CD4-positive, alpha-beta T cell treated with Interleukin-12 subunit alpha and Interleukin-12 subunit beta, for 1 hour (primary cell): ENCODE measurements at regions not wholly inside any gene's neighbourhood (a gene's known extent, or its start where the extent isn't known, plus 50 kb on each side); places are given as distances from the start of the nearest gene placed in this dataset.
"Not testable (repeated sequence)": the region's sequence is repeated elsewhere in the genome, so short reads cannot be mapped to it uniquely, and the experiment has no call there.

Source experiments
- DNase-seq: peaks from one replicate; pipeline ENCODE4 v3.0.0-alpha.2; 2020

DNA sequence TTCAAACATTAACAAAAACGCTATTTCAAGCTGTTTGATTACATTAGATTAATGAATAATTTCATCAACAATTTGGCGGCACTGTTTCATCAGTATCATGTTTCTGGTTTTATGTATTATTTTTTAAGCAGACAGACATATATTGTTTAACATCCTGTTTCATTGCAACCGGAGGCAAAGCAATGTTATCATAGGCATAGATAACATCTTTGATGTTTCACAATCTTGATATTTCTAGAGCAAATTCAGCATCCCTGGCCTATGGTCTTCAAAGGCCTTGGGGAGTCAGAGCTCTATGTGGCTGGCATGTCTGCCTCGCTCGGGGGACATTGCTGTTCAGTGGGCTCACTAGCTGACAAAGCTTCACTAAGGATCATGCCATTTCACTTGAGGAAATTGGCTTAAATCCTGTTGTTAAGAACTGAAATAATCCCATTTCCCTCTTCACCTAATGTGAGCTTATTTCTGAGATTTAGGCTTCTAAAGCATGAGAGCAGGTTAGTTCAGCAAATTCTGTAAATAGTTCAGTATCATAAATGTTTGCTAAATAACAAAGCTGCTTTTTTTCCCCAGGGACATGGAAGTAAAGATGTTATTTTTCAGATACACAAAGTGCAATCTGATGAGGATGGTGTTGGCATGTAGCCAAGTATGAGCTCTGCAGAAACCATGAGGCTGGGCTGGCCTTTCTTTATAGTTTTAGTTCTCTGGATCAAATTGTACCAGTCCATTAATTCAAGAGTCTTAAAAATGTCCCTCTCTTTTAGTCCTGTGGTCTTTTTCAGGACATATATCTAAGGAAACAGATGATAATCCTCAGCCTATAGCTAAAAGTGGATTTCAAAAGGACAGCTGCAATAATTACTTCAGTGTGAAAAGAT, 941.4 kb downstream of the PLOD2 start:
- no peak for DNase-seq

DNA sequence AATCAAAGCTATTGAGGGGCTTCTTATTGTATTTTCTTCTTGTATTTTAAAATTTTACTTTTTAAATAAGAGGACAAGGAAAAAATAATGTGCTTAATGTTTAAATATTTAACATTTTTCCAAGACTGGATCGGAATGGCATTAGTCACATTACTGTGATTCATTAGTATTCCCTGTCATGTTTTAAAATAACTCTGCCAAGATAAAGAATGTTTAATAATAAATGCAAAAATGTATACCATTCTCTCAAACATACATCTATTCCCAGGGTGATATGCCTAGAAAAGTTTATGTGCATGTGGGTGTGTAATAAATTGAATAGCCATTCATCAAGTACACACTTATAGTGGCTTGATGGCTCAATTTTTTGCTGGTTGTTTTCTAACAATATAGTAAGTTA, 936.1 kb downstream of the PLOD2 start:
- DNase-seq, result no peak

DNA sequence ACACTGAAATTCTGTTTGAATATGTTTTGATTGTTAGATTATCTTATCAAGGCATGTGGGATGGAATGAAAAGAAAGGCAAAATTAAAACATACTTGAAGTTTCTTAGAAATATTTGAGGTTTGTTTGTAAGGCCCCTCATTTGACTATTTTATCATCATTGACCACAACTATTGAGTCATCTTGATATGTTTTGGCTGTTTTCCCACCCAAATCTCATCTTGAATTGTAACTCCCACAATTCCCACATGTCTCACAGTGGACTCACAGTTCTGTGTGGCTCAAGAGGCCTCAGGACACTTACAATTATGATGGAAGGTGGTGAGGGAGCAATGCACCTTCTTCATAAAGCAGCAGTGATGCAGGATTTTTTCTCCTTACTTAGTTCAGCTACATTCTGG, 917.1 kb downstream of the PLOD2 start:
- no peak for DNase-seq

DNA sequence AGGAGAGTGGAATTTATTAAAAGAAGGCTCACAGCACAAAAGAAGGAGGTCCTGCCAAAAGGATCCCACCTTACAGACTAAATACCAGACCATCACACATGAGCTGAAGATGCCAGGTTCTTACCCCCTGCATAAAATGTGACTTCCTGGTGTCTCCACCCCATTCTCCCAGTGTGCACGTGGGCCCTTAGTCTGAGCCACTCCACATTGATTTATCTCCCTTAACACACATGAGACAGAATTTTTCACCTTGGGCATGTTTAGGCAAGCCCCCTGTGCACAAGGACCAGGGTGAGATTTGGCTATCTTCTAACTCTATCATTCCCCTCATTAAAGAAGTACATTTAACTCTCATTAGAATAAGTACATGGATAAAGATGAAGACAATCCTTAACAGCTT, 916.7 kb downstream of the PLOD2 start:
- DNase-seq, result no peak

DNA sequence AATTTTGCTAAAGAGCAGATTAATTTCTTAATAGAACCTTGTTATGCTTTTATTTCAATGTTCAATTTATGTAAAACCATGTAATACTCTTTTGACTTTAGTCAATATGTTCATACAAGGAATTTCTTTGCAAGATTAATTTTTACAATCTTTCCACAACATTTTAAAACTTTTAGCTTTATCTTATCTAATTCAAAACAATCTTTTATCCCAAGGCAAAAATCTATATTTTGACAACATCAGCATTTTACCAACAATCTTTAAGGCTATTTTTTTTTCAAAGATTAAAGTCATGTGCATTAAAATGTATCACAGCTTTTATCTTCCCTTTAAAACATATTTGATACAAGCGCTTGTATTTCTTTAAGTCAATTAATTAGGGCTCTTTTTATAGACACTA, 914.7 kb downstream of the PLOD2 start:
- no peak for DNase-seq

DNA sequence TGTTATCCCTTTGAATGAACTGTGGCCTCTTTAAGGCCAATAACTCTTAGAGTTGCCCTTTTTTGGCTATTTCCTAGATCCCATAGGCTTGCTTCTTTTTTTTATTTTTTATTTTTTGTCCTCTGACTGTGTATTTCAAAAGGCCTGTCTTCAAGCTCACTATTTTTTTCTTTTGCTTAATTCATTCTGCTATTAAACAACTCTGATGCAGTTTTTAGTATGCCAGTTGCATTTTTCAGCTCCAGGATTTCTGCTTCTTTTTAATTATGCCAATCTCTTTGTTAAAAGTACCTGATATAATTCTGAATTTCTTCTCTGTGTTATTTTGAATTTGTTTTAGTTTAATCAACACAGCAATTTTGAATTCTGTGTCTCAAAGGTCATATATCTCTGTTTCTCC, 912.1 kb downstream of the PLOD2 start:
- no peak for DNase-seq

DNA sequence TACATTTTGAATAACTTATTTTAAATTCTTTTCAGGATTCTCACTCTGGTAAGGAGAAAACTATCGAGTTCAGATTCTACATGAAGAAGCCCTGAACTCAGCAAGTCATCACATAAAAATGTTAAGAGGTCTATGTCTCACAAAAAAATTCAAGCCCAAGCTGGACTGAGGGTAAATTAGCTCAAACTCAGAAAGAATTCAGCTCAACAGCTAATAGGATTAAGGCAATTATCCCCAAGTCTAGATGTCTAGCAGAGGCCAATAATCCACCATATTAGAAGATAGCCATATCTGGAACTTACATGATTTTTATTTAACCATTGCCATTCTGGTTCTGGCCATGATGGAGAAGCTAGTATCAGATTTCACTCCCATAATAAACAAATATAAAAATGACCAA, 909.7 kb downstream of the PLOD2 start:
- no peak for DNase-seq

DNA sequence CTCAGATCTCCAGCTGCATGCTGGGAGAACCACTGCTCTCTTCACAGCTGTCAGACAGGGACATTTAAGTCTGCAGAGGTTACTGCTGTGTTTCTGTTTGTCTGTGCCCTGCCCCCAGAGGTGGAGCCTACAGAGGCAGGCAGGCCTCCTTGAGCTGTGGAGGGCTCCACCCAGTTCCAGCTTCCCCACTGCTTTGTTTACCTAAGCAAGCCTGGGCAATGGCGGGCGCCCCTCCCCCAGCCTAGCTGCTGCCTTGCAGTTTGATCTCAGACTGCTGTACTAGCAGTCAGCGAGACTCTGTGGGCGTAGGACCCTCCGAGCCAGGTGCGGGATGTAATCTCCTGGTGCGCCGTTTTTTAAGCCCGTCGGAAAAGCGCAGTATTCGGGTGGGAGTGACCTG, 903.0 kb downstream of the PLOD2 start:
- not testable (repeated sequence) for DNase-seq

DNA sequence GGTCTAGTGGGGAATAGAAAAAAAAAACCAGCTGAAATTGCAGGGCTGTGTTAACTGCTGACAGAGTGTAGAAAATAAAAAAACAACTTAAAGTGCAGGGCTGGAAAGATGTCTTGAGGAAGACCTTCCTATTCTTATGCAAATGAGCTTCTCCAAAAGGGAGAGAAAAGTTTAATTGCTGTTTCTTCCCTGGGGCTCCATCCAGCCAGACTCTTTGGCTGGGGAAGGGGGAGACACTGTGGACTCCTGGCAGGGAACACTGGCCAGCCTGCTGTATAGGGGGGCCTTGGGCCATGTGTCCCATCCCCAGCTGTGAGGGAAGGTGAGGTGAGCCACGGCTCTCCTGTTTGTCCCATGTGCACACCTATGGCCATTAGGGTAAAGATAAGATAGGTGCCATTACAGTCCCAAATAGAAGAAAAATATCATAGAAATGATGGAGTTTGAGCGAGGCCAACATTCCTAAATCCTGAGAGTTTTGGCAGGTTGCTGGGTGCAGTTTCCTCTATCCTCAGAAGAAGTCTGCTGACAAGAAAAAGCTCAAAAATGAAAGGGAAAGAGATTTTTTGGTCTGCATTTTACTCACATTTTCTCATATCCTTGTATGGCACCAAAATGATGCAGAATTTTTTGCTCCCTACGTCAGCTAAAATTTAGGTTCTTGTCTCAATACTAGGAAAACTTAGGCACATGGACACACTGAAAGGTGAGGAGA, 901.7 kb downstream of the PLOD2 start:
- no peak for DNase-seq

DNA sequence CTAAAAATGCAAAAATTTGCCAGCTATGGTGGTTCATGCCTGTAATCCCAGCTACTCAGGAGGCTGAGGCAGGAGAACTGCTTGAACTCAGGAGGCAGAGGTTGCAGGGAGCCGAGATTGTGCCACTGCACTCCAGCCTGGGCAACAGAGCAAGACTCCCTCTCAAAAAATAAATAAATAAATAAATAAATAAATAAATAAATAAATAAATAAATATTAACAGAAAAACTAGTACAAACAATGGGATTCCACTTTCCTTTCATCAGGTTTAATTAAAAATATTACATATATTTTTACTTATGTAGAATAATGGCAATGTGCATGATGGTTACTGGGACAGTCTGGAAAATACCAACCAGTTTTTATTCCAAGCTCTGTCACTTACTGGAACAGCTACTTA, 897.5 kb downstream of the PLOD2 start:
- DNase-seq, result not testable (repeated sequence)

DNA sequence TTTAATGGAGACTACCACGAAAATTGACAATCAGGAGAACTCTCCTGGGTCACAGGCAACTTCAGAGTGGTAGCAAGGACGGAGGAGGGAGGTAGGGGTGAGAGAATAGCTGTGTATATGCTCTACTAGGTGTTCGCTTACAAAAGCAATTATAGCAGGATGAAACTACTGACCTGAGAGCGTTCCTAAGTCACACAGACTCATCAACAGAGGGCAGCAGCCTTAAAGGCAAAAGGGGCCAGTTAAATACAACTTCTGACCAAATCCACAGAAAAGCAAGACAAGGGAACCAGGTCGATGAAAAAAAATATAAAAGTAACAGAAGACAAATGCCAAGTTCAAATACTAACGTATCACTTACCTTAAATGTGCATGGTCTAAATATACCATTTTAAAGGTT, 894.6 kb downstream of the PLOD2 start:
- DNase-seq, result no peak

DNA sequence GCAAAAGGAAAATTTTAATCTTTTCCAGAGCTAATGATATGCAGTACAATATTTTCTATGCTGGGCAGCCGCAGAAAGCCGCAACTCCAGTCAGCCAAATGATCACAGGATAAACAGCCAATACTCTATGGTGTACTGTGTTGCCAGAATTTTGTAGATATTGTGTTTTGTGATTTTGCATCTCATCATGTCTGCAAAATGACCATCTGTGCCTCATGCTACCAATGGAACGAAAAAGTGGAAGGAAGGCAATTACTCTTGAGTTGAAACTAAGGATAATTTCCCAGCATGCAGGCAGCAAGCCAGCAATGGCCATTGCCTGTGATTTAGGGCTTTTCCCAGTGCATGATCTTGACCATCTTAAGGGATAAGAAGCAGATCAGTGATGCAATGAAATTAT, 891.9 kb downstream of the PLOD2 start:
- no peak for DNase-seq

DNA sequence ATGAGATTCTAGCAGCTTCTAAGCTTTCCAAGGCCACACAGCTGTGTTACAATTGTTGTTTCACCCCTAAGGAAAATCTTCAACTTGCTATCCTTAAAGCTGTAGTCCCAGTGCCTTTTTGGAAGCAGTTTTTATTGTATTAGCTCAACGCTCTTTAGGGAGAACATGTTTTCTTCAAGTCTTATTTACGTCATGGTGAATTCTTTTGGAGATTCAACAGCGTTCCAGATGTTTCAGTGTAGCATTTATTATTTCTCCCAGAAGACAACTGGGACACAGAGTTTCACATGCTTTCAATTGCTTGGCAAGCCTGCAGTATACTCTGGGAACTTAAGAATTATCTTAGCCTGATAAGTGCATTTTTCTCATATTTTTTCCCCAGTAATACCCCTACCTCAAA, 888.3 kb downstream of the PLOD2 start:
- no peak for DNase-seq

DNA sequence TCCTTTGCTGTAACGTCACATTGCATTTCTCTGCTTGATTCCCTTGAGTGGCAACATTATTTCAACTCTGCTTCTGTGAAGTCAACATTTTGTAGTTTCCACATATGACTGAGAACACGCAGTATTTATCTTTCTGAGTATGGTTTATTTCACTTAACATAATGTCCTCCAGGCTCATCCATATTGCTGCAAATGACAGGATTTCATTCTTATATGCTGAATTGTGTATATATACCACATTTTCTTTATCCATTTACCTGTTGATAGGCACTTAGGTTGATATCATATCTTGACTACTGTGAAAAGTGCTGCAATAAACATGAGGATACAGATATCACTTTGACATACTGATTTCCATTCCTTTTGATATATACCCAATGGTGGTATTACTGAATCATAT, 878.5 kb downstream of the PLOD2 start:
- DNase-seq, result no peak

DNA sequence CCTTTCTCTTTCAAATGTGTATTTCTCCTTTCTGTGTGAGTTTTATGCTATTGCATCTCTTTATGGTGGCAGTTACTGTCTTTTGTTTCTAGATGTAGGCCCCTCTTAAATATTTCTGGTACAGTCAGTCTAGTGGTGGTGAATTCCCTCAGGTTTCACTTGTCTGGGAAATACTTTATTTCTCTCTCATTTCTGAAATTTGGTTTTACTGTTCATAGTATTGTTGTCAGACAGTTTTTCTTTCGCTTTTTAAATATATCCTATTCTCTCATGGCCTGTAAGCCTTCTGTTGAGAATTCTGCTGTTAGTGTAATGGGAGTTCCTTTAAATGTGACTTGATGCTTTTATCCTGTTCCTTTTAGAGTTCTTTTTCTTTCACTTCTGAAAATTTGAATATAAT, 874.0 kb downstream of the PLOD2 start:
- DNase-seq, result no peak

DNA sequence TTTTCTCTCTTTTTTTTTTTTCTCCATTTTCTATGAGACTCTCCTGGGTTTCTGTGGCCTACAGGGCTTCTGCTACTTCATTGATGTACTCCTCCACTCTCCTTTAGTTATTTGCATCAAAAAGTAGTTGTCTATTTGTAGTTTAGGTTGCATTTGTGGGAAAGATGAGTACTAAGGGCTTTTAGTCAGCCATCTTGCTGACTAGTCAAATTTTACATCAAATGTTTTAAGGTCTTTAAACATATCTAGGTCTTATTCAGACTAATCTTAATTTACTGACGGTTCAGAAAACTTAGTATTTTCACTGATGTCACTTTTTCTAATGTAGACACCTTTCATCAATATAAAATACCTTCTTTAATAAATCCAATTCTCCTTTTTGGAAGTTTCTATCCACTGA, 871.0 kb downstream of the PLOD2 start:
- no peak for DNase-seq

DNA sequence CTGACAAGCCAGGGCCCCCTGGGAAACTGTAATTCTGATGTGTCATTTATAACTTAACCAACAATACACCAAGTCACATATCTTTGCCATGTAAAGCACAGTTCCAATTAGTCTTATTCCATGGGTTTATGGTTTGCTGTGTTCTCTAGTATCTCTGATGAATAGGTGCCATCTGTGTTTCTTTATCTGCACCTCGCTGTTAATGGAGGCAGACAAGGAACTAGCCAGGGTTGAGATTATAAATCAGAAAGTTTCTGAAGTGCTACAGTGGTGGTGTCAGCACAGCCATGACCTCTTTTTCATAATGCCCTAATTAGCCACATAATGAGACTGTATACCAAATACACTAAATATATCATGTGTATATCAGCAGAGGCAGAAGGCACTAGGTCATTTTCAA, 866.4 kb downstream of the PLOD2 start:
- DNase-seq, result no peak

DNA sequence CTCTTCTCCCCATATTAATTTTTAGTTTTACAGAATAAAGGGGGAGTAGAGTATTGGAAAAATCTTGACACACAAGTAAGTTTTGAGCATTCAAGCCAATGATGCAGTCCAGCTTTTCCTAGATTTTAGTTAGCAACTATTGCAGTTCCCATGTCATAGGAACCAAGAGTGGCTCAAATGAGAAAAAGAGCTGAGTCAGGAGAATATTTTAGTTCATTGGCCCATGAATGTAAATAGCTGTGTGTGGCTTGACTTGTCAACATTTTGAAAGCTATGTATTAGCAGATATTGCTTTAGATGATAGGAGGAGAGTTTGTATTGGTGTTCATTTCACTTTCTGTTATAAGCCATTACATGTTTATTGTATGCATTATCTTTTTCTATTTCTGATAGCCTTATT, 853.7 kb downstream of the PLOD2 start:
- DNase-seq, result no peak

DNA sequence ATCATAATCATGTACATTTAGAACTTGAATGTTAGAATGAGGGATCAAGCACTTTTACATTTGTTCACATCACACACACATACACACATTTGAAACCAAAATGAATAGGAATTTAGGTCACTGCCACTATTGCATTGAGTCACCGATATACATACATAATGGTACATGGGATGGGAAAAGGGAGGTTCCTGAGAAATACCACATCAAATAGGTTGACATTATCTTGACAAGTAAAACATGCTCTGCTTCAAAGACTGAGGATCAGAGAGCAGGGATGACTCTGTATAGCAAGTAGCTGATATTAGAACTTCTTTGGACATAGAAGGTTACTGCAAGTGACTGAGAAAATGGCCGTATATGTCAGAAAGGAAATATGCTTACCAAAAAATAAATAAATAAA, 847.2 kb downstream of the PLOD2 start:
- DNase-seq, result no peak

DNA sequence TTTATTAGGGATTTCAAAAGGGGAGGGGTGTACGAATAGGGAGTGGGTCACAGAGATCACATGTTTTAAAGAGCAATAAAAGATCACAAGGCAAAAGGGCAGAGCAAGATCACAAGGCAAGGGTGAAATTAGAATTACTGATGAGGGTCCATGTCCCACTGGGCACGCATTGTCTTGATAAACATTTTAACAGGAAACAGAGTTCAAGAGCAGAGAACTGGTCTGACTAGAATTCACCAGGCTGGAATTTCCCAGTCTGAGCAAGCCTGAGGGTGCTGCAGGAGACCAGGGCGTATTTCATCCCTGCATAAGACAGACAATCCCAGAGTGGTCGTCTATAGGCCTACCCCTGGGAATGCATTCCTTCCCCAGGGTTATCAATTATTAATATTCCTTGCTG, 844.7 kb downstream of the PLOD2 start:
- not testable (repeated sequence) for DNase-seq

DNA sequence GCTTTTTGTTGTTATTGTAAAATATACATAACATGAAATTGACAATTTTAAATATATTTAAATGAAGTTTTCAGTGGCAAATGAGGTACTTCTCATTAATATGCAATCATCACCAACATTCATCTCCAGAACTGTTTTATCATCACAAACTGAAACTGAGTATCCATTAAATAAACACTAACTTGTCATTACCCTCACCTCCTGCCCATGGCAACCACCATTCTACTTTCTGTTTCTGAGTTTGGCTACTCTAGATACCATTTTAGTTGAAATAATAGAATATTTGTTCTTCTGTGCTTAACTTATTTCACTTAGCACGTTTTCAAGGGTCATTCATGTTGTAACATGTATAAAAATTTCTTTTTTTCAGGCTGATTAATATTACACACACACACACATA, 834.3 kb downstream of the PLOD2 start:
- no peak for DNase-seq

DNA sequence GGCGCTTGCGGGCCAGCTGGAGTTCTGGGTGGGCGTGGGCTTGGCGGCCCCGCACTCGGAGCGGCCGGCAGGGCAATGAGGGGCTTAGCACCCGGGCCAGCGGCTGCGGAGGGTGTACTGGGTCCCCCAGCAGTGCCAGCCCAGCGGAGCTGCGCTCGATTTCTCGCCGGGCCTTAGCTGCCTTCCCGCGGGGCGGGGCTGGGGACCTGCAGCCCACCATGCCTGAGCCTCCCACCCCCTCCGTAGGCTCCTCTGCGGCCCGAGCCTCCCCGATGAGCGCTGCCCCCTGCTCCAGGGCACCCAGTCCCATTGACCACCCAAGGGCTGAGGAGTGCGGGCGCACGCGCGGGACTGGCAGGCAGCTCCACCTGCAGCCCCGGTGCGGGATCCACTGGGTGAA, 827.6 kb downstream of the PLOD2 start:
- DNase-seq, result not testable (repeated sequence)

DNA sequence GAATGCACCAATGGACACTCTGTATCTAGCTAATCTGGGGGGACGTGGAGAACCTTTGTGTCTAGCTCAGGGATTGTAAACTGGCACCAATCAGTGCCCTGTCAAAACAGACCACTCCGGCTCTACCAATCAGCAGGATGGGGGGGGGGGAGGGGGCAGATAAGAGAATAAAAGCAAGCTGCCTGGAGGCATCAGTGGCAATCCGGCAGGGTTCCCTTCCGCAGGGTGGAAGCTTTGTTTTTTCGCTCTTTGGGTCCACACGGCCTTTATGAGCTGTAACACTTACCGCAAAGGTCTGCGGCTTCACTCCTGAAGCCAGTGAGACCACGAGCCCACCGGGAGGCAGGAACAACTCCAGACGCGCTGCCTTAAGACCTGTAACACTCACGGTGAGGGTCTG, 827.1 kb downstream of the PLOD2 start:
- DNase-seq, result no peak

DNA sequence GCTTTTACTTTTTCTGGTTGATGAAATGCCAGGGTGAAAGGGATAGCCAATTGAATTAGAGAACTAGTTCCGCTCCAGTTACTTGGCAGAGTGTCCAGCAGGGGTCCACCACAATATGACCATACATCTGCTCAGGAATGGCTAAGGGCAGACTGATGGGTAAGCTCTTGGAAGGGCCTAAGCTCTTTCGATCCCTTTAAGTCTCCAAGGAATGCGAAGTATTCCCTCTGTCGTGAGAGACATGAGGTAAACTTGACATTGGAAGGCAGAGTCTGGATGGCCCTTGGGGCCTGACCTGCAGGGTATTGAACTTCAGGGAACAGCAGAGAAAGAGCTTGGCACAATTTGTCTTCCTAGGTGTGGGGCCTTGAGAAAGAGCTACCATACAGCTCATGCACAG, 805.8 kb downstream of the PLOD2 start:
- DNase-seq, result no peak

DNA sequence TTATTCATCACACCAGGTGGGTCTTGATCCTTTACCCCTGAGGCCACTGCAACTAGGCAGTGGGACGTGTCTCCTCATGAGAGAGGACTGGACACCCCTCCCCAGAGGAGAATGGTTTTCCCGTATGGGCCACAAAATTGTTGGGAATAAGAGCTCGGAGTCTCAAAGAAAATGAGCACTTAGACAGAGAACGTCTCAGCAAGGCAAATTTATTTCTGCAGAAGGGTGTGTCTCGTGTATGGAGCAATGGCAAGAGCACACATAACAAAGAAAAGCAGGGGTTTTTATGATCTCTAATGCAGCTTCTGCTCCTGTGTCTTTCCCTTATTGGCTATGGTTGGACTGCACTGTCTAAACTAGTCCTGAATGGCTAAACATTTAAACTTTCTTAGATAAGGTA, 803.5 kb downstream of the PLOD2 start:
- no peak for DNase-seq
